GM04503 (cell line): ENCODE measurements at regions not wholly inside any gene's neighbourhood (a gene's known extent, or its start where the extent isn't known, plus 50 kb on each side); places are given as distances from the start of the nearest gene placed in this dataset.
"Not testable (repeated sequence)": the region's sequence is repeated elsewhere in the genome, so short reads cannot be mapped to it uniquely, and the experiment has no call there.

Experiments
- DNase-seq: peaks from one replicate; pipeline ENCODE4 v3.0.0-alpha.2; 2012; ENCODE audit warnings: low read depth

- DNase-seq, result no peak
These were observed 358.8 kb upstream of the CCL2 start for GRCh38 chr17:33896263-33896662.

DNA sequence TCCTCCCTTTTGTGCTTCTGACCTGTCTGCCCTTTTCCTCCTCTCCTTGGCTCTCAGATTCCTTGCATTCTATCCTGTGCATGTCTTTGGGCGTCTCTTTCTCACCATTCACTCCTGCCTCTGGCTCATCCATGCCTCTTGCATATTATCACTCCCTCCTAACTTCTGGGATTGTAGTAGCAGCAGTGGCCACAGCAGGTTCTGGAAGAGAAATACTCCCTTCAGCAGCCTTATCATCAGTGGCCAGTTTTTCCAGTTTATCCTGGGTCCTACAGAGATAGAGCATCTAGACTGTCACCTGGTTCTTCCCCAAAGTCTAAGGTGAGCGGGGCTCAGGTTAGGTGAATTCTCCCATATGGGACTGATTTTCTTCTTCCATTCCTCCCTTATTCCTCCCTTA lies 354.0 kb upstream of the CCL2 start:
- no peak for DNase-seq

GRCh38 chr17:33902901-33903449 lies 352.1 kb upstream of the CCL2 start:
- no peak for DNase-seq

DNA sequence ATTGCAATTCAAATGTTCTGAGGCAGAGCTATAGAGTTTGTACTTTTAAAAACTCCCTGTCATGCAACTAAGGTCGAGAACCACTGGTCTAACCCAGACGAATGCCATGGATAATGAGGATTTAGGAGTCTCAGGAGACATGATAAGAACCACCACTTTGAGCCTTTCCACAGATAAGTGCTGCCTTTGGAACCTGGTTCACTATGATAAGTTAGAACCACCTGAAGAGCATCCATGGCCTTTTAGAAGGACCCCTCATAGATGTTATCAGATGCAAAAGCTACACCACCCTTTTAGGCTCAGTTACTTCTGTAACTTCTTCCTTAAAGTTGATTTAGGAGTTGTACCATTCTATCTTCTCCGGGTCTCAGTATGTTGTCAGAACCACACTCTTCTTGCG lies 350.6 kb upstream of the CCL2 start:
- DNase-seq, result no peak

- no peak for DNase-seq
These were observed 349.7 kb upstream of the CCL2 start for GRCh38 chr17:33905338-33905800.

- no peak for DNase-seq
These were observed 346.6 kb upstream of the CCL2 start for GRCh38 chr17:33908363-33909064.

- DNase-seq, result no peak
These were observed 344.8 kb upstream of the CCL2 start for GRCh38 chr17:33910200-33910857.

GRCh38 chr17:33914125-33914524 lies 341.0 kb upstream of the CCL2 start:
- DNase-seq, result no peak

GRCh38 chr17:33922971-33923370 lies 332.1 kb upstream of the CCL2 start:
- DNase-seq, result no peak

GRCh38 chr17:33924104-33924503 lies 331.0 kb upstream of the CCL2 start:
- DNase-seq, result no peak

DNA sequence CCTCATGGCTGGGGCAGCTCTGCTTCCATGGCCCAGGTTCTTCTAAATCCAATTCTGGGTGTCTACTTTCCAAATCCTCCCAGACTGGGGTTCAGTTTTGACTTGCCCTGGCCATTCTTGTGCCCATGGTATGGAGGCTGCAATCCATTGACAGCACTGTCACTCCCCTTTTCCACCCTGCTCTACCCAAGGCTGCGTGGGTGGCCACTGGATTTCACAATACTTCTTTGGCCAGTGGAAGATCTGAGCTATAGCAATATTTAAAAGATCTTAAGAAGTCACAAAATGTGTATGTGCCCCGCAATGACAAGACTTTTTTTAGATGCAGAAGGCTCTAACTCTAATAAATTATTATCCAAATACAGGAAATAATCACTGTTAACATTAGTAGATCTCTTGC lies 329.4 kb upstream of the CCL2 start:
- DNase-seq, result no peak

DNA sequence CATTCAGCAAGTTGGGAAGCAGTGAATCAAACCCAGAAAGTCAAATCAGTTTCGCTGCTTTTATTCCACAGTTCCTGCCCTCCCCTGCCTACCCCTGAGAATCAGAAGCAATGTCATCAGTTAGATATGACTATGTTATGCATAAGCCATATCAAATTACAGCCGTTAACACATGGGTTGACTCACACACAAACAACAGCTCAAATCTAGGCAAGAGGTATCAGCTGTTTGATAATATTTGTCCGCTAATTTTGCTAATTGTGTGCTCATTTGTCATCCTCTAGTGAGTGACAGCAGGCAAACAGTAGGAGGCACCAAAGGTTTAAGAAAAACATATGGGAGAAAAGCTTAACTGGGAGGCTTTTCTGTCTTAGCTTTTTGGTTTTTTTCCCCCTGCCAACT lies 327.4 kb upstream of the CCL2 start:
- DNase-seq, result no peak

DNA sequence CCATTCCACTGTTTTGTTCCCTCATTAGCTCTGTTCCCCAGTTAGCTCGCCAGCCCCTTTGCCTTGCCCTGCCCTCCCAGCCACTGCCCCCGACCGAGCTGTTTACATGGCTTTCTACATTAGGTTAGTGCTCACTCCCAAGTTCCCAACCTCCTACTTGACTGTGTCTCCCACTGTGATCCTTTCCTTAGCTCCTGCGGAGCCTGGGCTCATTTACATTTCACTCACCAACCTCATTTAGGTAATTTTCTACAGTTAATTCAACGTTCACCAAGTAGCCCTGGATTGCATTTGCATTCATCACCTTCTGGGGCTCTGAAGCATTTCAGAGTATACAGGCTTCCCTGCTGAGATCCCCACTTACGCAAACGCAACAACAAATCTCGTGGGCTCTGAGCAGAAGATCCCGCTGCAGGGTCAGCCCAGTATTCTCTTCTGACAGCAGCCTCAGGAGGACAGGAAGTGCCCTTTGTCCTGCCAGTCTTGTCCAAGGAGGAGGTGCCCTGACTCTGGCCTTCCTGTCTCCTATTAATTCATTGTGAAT lies 325.8 kb upstream of the CCL2 start:
- no peak for DNase-seq

DNA sequence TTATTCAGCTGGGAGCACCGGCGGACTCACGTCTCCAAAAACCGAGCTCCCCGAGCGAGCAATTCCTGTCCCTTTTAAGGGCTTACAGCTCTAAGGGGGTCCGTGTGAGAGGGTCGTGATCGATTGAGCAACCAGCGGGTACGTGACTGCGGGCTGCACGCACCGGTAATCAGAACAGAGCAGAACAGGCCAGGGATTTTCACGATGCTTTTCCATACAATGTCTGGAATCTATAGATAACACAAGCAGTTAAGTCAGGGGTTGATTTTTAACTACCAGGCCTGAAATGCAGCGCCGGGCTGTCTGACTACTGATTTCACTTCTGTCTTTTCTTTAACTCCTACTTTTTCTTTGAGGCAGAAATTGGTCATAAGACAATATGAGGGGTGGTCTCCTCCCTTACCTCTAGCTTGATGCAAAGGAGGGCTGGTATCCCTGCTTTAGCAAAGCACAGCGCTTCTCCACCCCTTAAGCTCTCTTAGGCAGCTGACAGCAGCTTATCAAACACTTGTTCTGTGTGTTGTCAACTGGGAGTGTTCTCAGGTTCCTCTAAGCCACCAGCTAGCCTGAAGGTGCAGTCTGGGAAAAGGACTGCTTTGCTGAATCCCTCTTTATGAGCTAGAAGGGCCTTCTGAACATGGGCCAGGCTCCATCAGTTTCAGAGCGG lies 323.8 kb upstream of the CCL2 start:
- DNase-seq, result not testable (repeated sequence)

- DNase-seq, result no peak
These were observed 322.1 kb upstream of the CCL2 start for GRCh38 chr17:33932996-33933395.

DNA sequence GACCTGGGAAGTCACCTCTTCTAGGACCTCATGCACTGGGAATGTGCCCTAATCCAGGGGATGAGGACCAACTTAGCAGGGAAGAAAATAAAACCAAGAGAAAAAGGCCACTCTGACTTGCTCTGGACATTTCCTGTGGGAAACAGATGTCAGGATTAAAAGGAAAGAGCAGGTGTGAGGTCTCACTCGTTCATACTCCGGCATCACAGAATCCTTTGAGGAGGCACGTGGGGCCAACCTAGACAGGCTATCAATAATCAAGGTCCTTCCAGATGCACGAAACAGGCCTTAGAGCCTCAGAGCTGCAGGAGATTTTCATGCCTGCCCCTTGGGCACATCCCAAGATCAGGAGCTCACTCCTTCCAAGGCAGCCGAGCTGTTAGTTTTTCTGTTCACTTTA lies 321.5 kb upstream of the CCL2 start:
- DNase-seq, result no peak

DNA sequence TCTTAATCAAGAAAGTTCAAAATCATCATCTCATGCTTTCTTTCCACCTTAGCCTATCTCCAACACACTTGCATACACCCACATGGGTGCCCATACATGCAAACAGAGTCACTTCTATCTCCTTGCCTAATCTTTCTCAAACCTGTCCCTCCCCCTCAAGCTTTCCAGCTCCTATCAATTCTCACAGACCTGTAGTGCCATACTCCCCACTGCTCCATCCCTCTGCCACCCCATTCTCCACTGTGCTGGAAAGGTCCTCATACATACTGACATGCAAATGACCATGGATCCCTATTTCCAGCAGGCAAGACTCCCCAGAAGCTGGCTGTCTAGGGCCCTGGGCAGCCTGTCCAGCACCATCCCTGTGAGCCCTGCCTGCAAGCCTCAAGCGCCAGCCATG lies 320.4 kb upstream of the CCL2 start:
- no peak for DNase-seq

DNA sequence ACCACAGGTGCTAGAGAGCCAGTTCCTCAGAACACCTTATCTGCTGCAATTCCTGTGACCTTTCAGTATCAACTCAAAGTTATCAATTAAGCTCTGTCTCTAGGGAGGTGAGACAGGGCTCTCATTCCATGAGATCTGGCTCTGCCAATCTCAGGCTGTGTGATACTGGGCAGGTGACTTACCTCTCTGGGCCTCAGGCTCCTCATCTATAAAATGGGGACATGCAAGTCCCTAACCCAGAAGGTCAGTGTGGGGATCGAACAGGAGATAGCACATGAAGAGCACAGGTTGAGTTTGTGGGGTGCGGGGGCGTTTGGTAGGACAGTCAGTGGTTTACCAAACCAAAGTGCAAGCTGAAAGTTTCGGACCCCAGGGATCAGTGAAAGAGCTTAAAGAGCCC lies 319.3 kb upstream of the CCL2 start:
- DNase-seq, result no peak

DNA sequence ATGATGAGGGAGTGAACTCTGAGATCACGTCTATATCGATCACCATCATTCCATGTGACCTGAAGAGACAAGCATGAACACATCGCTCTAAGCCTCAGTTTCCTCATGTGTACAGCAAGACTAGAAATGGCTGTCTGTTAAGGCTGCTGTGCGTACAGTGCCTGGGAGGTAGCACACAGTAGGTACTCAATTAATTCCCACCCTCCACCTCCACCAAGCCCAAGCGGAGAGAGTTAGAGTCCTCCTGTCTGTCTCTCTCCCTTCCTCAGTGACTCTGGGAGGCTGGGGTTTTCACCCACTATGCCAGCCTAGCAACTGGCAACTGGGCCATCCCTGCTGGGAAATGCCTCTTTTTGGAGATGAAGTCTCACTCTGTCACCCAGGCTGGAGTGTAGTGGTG lies 318.3 kb upstream of the CCL2 start:
- no peak for DNase-seq

DNA sequence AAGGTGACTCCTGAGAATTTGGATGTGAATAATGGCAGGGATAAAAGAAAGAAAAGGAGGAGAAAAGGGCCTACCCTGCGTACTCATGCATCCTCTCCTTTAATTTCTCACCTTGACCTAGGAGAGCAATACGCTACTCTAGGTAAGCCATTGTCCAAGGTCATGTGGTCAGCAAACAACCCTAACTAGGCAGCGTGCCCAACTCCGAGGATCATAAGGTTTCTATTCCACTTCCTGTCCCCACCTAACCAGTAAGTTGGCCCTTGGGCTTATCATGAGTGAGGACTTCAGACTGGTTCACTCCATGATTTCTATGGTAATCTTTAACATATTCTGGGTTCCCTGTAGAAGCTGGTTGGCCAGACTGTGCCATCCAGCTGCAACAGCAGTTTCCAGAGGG lies 315.1 kb upstream of the CCL2 start:
- DNase-seq, result no peak

- DNase-seq, result no peak
These were observed 314.2 kb upstream of the CCL2 start for GRCh38 chr17:33940769-33941370.

GRCh38 chr17:33941744-33942143 lies 313.3 kb upstream of the CCL2 start:
- no peak for DNase-seq
